ENCODE measurements at regions not wholly inside any gene's neighbourhood (a gene's known extent, or its start where the extent isn't known, plus 50 kb on each side); places are given as distances from the start of the nearest gene placed in this dataset.

DNA sequence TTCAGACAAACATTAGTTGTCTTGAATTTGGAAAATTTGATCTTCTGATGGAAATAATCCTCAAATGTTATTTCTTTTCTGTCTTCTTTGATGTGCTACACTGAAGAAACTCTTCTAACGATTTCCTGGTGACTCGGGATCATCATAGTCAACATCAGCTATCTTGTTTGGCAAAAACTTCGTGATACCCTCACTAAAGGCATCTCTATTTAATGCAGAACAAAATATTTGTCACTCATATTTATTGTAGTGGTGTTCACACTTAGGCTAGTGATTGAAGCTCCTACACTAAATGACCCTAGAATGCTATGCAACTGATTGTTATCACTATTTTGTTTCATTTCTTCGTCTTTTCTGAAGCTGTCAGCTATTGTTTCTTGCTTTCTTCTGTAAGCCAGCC is 334.7 kb upstream of the ZEB2 start:
- DNase-seq (ENCODE audit: low spot score): no peak
- in situ Hi-C loops (cut with MboI; ENCODE audit: low pct_unique_long_range_greater_than_20kb, low sequenced_read_pairs, unreplicated experiment): no loop called here
- TF ChIP-seq, protein P1, sequence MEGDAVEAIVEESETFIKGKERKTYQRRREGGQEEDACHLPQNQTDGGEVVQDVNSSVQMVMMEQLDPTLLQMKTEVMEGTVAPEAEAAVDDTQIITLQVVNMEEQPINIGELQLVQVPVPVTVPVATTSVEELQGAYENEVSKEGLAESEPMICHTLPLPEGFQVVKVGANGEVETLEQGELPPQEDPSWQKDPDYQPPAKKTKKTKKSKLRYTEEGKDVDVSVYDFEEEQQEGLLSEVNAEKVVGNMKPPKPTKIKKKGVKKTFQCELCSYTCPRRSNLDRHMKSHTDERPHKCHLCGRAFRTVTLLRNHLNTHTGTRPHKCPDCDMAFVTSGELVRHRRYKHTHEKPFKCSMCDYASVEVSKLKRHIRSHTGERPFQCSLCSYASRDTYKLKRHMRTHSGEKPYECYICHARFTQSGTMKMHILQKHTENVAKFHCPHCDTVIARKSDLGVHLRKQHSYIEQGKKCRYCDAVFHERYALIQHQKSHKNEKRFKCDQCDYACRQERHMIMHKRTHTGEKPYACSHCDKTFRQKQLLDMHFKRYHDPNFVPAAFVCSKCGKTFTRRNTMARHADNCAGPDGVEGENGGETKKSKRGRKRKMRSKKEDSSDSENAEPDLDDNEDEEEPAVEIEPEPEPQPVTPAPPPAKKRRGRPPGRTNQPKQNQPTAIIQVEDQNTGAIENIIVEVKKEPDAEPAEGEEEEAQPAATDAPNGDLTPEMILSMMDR (IDR thresholded peaks at IDR 0.05; ENCODE audit: extremely low read depth, insufficient read depth, missing control alignments): no peak

DNA sequence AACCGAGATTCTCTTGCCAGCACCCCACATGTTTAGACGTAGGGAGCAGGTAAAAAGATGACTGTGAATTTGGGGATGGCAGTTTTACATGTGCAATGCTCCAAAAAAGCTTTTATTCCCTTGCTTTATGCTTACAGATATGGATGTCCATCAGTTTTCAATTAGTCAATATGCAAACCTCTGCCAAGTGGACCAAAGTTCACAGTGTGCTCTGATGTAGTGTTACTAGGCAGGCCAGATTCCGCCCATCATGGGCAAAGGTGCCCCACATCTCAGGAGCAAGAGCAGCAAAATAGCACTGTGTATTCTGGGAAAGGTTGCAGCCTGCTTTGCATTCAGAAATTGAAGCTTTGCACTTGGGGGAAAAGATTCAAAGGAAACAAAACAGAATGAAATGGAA is 329.7 kb upstream of the ZEB2 start:
- DNase-seq (ENCODE audit: low spot score): no peak
- TF ChIP-seq, protein P1 (IDR thresholded peaks at IDR 0.05; ENCODE audit: extremely low read depth, insufficient read depth, missing control alignments): no peak
- in situ Hi-C loops (cut with MboI; ENCODE audit: low pct_unique_long_range_greater_than_20kb, low sequenced_read_pairs, unreplicated experiment): no loop called here

DNA sequence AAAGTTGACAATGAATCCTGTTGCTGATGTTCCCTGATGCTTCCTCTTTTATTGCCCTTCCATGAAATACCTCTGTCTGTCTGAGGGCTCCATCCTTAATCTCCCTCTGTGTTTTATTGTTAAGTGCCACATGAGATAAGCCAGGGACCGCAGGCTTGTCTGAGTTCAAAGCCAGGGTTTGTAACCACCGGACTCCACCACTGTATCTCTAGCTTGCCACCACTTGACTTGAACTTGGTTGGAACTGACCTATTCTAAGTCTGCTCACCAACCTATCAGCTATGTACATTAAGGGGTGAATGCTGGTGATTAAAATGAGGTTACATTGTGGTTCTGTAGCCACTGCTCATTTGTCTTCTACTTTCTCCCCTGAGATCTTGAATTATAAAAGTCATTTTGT is 328.5 kb upstream of the ZEB2 start:
- TF ChIP-seq, protein P1 (IDR thresholded peaks at IDR 0.05; ENCODE audit: extremely low read depth, insufficient read depth, missing control alignments): no peak
- in situ Hi-C loops (cut with MboI; ENCODE audit: low pct_unique_long_range_greater_than_20kb, low sequenced_read_pairs, unreplicated experiment): no loop called here
- DNase-seq (ENCODE audit: low spot score): no peak

DNA sequence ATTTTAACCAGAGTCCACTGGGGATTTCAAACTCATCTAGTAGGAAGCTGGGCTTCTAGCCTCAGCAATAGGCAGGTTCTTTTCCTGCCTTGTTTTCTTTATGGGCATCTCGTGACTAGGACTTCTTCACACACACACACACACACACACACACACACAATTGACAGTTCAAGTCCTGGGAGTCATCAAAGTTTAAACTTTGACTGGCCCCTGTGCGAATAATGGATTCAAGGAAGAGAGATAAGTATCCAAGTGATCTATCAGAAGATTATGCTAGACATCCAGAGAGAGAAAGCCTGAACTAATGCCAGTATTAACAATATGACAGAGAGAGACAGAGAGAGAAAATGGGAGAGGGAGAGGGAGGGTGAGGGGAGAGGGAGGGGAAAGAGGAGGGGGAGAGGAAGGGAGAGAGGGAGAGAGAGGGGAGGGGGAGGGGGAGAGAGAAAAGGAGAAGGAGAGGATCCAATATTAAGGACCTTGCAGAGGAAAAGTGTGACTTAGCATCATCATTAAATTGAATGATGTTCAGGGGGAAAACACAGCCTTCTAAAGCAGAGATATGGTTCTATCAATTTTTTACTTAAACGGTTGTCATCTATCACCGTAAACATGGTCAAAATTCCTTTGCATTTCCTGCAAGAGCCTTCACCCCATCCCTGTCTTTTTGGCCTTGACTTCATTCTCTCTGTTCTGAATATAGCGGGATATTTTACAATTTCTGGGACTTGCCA is 327.6 kb upstream of the ZEB2 start:
- TF ChIP-seq, protein P1 (IDR thresholded peaks at IDR 0.05; ENCODE audit: extremely low read depth, insufficient read depth, missing control alignments): no peak
- no peak for DNase-seq (ENCODE audit: low spot score)
- in situ Hi-C loops (cut with MboI; ENCODE audit: low pct_unique_long_range_greater_than_20kb, low sequenced_read_pairs, unreplicated experiment): no loop called here

DNA sequence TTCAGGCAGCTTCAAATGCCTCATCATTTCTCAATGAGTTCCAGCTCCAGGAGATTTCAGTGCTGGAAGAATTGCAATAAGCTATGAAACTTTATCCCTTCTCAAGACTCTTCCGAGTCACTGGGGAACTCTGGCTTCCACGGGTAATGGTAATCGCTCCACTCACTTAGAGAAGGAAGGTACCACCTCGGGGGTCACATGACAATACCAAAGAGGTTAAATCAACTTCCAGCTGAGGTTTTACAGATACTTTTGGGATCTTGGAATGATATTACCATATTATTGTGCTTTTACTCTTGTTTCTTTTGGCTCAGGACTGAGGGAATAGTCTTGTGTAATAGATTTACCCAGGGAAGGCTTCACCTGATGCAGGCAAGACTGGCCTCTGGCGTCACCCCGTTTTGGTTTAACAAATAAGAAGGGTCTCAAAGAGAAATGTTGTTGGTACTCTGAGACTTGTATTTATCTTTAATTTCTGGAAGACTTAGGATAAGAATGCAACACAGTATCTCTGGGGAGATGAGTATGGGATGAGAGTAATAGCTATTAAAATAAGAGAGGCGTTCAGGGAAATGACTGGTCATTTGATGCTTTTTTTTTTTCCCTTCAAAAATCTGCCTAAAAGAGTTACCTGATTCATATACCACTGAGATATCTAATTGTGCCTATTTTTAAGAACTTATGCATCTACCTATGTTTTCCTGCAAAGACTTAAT is 316.9 kb upstream of the ZEB2 start:
- TF ChIP-seq, protein P1 (IDR thresholded peaks at IDR 0.05; ENCODE audit: extremely low read depth, insufficient read depth, missing control alignments): no peak
- DNase-seq (ENCODE audit: low spot score): no peak
- in situ Hi-C loops (cut with MboI; ENCODE audit: low pct_unique_long_range_greater_than_20kb, low sequenced_read_pairs, unreplicated experiment): no loop called here

DNA sequence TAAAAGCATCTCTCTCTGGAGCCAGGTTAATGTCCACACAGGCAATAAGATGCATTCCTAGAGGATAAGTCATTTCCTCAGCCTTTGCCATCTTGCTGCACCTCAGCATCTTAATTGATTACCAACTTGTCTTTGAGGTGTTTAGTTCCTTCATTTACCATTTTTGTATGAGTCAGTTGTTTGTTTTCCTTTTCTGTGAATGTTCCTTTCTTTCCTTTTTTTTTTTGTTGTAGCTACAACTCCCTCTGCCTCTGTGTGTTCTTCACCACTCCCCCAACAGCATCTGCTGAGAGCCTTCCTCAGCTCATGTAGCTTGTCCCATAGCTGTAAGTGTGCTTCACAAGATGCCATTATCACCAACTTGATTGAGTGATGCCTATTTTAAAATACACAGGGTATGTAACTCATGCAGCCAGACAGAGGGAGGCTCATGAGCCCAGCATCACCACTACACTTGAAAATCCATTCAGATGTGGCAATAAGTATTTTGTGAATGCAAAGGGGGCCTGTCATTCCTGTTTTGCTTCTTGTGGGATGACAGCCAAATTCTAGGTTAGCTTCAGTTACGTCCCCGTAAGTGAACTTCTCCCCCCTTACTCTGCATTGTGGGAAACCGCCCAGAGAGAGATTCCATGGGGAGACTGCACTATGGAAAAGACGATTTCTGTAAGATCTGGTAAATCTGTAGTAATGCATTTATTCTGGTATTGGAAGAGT is 315.9 kb upstream of the ZEB2 start:
- TF ChIP-seq, protein P1 (IDR thresholded peaks at IDR 0.05; ENCODE audit: extremely low read depth, insufficient read depth, missing control alignments): no peak
- DNase-seq (ENCODE audit: low spot score): no peak
- in situ Hi-C loops (cut with MboI; ENCODE audit: low pct_unique_long_range_greater_than_20kb, low sequenced_read_pairs, unreplicated experiment): no loop called here

All from GM13977 (cell line).